ENCODE measurements at regions not wholly inside any gene's neighbourhood (a gene's known extent, or its start where the extent isn't known, plus 50 kb on each side); places are given as distances from the start of the nearest gene placed in this dataset.

GRCh38 chr15:99906793-99907192 is 173.6 kb upstream of the LYSMD4 start:
- TF ChIP-seq CTCF (IDR thresholded peaks at IDR 0.05; ENCODE audit: low read depth, low read length, poor library complexity, severe bottlenecking) (no peak), EZH2phosphoT487 (IDR thresholded peaks at IDR 0.05; ENCODE audit: borderline replicate concordance, low read length) (no peak)
